ENCODE measurements at regions not wholly inside any gene's neighbourhood (a gene's known extent, or its start where the extent isn't known, plus 50 kb on each side); places are given as distances from the start of the nearest gene placed in this dataset.

- intact Hi-C loops (cut with micrococcal nuclease): no loop called here
Observed at GRCh38 chr3:194007592-194008337, 128.2 kb upstream of the HES1 start.

DNA sequence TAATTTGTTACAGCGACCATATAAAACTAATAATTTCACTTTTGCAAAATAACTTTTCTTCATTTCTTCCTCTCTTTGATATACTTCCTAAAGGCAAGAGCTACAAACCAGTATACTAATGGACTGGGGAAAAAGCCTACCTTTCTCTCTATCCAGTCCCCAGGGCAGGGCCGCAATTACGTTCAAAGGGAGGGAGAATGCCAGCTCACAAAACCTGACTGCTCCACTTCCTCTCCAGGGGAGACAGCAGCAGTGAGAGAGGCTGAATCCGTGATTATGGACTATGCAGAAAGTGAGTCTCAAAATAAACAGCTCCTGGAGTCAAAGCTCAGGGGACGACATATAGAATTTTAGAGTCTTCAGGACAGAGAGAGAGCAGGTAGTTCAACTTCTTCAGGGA lies 126.9 kb upstream of the HES1 start:
- intact Hi-C loops (cut with micrococcal nuclease): no loop called here

DNA sequence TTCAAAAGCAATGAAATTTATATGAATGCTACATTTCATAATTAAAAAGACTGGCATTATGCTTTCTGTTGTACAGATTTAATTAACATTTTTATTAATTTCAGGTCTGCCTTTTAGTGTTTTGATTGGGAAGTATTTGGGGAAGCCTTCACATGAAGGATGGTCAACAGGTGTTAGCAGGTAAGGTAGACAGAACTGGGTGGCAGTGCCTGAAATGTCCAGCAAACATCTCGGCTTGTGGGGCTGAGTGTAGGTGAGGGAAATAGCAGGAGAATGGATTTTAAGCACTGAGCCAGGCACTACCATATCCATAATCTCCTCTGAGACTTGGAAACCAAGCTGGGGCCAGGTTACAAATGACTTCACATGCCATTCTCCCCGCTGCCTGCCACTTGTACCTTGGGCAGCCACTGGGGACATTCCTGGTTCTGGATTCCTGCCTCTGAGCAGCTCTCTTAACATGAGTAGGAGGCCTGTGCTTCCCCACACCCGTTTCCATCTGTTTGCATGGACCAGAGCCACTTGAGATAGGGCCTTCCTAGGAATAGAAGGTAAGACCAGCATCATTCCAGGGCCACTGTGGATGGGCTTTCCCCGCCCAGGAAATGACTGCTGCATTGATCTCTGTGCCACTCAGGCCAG lies 125.9 kb upstream of the HES1 start:
- intact Hi-C loops (cut with micrococcal nuclease): no loop called here

GRCh38 chr3:194011807-194012206 lies 124.1 kb upstream of the HES1 start:
- intact Hi-C loops (cut with micrococcal nuclease): no loop called here

DNA sequence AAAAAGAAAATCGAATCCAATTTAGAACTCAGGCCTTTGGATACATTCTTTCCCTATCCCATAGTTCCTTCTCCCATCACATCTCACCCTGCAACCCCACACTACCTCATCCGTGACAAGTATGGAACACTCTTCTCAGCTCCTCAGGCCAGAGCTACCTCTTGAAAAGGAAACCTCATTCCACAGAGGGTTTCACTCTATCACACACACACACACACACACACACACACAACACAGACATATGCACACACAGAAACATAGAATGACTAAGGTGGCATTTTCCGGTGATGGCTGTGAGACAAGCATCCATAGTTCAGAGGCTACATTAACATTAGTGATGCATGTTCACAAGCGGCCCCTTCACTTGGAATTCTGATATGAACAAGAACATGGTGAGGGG lies 122.0 kb upstream of the HES1 start:
- intact Hi-C loops (cut with micrococcal nuclease): no loop called here

- intact Hi-C loops (cut with micrococcal nuclease): no loop called here
Observed at GRCh38 chr3:194014756-194015155, 121.2 kb upstream of the HES1 start.

- intact Hi-C loops (cut with micrococcal nuclease): no loop called here
Observed at GRCh38 chr3:194019398-194020165, 116.4 kb upstream of the HES1 start.

GRCh38 chr3:194022052-194022451 lies 113.9 kb upstream of the HES1 start:
- intact Hi-C loops (cut with micrococcal nuclease): no loop called here

DNA sequence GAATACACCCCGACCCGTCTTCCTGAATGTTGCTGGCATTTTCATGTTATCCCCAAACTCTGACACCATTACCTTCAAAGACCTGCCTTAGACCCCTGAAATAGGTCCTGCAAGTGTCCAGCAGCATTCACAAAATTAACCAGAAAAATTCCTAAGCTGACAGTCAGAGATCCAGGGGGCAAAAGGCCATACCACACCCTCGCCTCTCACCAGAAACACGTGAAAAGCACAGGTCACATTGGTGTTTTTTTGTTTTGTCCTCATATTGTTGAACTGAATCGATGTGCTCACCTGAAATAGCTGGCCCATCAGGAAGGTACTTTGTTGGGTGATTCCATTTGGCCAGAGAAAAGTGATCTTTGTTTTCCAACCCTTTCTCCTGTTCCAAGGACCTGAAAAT lies 113.1 kb upstream of the HES1 start:
- intact Hi-C loops (cut with micrococcal nuclease): no loop called here

- intact Hi-C loops (cut with micrococcal nuclease): no loop called here
Observed at GRCh38 chr3:194023501-194024280, 112.3 kb upstream of the HES1 start.

DNA sequence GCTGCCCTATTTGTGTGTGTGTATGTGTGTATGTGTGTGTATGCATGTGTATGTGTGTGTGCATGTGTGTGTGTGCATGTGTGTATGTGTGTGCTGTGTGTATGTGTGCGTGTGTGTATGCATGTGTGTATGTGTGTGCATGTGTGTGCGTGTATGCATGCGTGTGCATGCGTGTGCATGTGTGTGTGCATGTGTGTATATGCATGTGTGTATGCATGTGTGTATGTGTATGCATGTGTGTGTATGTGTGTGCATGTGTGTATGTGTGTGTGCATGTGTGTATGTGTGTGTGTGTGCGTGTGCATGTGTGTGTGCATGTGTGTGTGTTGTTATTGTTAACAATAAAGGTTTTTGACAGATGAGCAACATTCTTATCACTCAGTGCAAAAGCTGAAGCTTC lies 110.8 kb upstream of the HES1 start:
- intact Hi-C loops (cut with micrococcal nuclease): no loop called here

DNA sequence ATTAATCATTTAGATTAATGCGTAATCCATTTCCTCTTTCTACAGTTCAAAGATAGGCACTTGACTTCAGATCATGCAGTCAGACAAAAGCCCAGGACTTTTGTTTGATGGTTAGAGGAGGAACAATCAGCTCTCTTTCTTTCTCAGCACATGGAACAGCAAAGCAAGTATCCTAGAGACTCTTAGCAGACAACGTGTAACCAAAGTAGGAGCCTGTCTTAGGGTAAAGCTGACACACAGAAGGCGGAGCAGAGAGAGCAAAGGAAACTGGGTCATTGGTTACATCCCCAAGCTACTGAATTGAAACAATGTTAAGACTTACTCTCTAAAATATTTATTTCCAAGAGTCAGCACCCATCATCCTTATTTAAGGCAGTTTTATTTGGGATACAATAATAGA lies 110.0 kb upstream of the HES1 start:
- intact Hi-C loops (cut with micrococcal nuclease): no loop called here

DNA sequence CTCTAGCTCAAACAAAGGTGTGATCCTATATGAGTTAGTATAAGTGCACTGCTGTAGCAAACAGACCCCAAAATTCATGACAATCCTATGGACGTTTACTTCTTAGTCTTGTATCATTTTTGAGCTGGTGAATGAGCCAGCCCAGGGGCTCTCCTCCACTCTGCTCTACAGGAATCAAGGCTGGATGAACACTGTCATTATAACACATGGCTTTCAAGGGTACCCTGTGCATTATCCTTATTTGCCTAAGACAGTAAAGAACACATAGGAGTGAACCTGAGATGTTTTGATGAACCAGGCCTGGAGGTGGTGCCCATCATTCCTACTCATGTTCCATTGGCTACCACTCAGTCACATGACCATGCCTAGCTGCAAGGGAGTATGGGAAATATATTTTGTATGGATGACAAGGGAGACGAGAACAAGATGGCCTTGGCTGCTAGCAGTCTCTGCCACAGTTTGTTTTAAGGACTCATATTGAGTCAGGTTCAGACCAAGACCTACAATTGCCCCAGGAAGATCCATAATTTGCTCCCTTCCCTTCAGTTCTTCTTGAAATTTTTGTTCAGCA lies 107.4 kb upstream of the HES1 start:
- intact Hi-C loops (cut with micrococcal nuclease): no loop called here

- intact Hi-C loops (cut with micrococcal nuclease): no loop called here
Observed at GRCh38 chr3:194029846-194030245, 106.1 kb upstream of the HES1 start.

DNA sequence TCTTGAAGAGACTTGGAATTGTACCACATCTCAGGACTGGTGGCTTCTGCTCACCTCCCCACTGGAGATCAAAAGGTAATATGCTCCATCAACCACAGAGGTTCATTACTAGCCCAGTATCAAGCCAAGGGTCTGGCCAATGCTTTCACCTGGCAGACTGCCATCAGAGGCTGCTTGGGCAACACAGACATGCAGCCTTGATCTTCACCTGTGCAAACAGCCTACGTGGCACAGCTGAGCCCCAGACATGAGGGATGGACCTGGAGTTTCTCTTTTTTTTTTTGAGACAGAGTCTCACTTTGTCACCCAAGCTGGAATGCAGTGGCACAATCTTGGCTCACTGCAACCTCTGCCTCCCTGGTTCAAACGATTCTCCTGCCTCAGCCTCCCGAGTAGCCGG lies 105.6 kb upstream of the HES1 start:
- intact Hi-C loops (cut with micrococcal nuclease): no loop called here

GRCh38 chr3:194031349-194031748 lies 104.6 kb upstream of the HES1 start:
- intact Hi-C loops (cut with micrococcal nuclease): no loop called here

GRCh38 chr3:194031867-194032635 lies 103.9 kb upstream of the HES1 start:
- intact Hi-C loops (cut with micrococcal nuclease): no loop called here

DNA sequence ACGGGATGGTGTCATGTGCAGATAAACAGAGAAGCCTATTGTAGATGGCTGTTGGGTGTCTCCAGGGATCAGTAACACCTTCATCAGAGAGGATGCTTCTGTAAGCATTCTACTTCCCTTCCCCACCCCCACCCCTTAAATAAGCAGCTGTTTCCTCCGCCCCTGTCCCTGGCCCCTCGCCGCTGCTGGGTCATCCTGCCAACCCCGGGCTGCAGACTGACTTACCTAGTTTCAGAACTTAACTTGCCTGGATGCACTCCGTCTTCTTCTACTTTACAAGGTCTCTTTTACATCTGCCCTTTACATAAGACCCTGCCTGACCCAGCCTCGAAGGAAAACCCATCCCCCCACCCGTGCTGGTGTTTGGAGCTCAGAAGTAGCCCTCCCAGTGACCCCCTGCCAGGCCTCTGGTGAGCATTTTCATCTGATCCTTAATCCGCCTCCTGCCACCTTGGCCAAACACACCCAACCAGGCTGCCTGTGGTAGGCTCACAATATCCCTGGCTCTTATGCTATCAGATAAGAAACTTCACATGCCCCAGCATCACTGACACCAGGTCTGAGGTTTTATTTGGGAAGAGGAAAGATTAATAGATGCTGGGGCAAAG lies 103.0 kb upstream of the HES1 start:
- intact Hi-C loops (cut with micrococcal nuclease): no loop called here

GRCh38 chr3:194034346-194035336 lies 101.3 kb upstream of the HES1 start:
- intact Hi-C loops (cut with micrococcal nuclease): no loop called here

All from T-helper 1 cell treated with Interleukin-12 subunit alpha and Interleukin-12 subunit beta and Interleukin-4 antibody, amounts not matched to agents 30 ng/mL and 1 ng/mL, for 36 hours (primary cell).